Natural killer cell (primary cell): ENCODE measurements at regions not wholly inside any gene's neighbourhood (a gene's known extent, or its start where the extent isn't known, plus 50 kb on each side); places are given as distances from the start of the nearest gene placed in this dataset.

Experiments used
- ATAC-seq, 3 donors: fragments of 150-1000 bp in 2 of 3; fragments of 200-7000 bp in 1 of 3; cut with Tn5 transposase; 1 replicate in 1 of 3; 2 replicates in 2 of 3; pipeline ENCODE4 v1.10.0; 2021; ENCODE audit warnings: mild to moderate bottlenecking in 2 of 3, moderate library complexity in 2 of 3
- DNase-seq, 2 donors: peaks; one replicate each; pipeline versions ENCODE4 v3.0.0 to v3.0.0-alpha.2; 2013 to 2021; ENCODE audit warnings: mixed read lengths in 1 of 2
- H3K27ac ChIP-seq: one replicate; pipeline ENCODE4 v1.5.1; 2013; ENCODE audit warnings: mild to moderate bottlenecking, low read length
- H3K27me3 ChIP-seq: one replicate; pipeline ENCODE4 v1.6.1; 2013; ENCODE audit warnings: low read length; ENCODE audit not compliant: control insufficient read depth, insufficient read depth
- H3K36me3 ChIP-seq: one replicate; pipeline ENCODE4 v1.6.1; 2013; ENCODE audit warnings: low read length; ENCODE audit not compliant: control insufficient read depth, insufficient read depth
- H3K4me1 ChIP-seq: one replicate; pipeline ENCODE4 v1.6.1; 2013; ENCODE audit warnings: low read length; ENCODE audit not compliant: control insufficient read depth, insufficient read depth
- H3K4me3 ChIP-seq: one replicate; pipeline ENCODE4 v1.5.1; 2013; ENCODE audit warnings: low read length
- H3K9me3 ChIP-seq: one replicate; pipeline ENCODE4 v1.6.1; 2013; ENCODE audit warnings: low read length; ENCODE audit not compliant: control insufficient read depth, insufficient read depth
- H3K27ac Mint-ChIP-seq, 2 donors: one replicate each; pipeline ENCODE4 v1.8.0; 2022; ENCODE audit warnings: mild to moderate bottlenecking in 2 of 2, mixed read lengths in 2 of 2, moderate library complexity in 1 of 2
- H3K27me3 Mint-ChIP-seq, 2 donors: one replicate each; pipeline ENCODE4 v1.8.0; 2022; ENCODE audit warnings: low read depth in 2 of 2, mixed read lengths in 2 of 2
- H3K36me3 Mint-ChIP-seq: one replicate; pipeline ENCODE4 v1.8.0; 2022; ENCODE audit warnings: mixed read lengths
- H3K4me1 Mint-ChIP-seq, 2 donors: one replicate each; pipeline ENCODE4 v1.8.0; 2022; ENCODE audit warnings: mixed read lengths in 2 of 2
- H3K4me3 Mint-ChIP-seq: one replicate; pipeline ENCODE4 v1.8.0; 2022; ENCODE audit warnings: mild to moderate bottlenecking, moderate library complexity, mixed read lengths
- H3K9me3 Mint-ChIP-seq, 2 donors: one replicate each; pipeline ENCODE4 v1.8.0; 2022; ENCODE audit warnings: mixed read lengths in 2 of 2
- WGBS: methylation state at CpG from one replicate; pipeline ENCODE4 v1.1.7; 2013; ENCODE audit warnings: missing lambda C conversion rate; ENCODE audit not compliant: insufficient coverage; 5-methylcytosine and 5-hydroxymethylcytosine counted together
- intact Hi-C: fragments of 100-400 bp; cut with micrococcal nuclease; formaldehyde crosslinking; loops from one replicate; pipeline ENCODE4 v1.14.2; 2022
- TF ChIP-seq, protein P1 (sequence below): fragments of 200-600 bp; IDR thresholded peaks from one replicate; pipeline ENCODE4 v1.8.0; 2022; ENCODE audit warnings: antibody characterized with exemption

DNA sequence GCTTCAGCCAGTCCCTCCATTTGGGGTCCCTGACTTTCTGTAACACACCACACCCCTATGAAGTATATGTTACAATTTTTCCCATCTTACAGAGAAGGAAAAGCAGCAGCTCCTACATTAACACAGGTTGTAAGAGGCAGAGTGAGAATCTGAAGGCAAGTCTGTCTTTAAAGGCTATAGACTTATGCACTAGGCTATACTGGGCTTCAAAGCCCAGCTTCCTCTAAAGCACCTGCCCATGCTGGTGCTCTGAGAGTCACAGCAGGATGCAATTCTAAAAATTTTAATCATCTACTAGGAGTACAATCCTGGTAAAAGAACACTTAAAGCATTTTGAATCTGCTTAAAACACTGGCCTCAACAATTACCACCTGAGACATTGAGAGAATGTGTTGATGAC lies 113.0 kb upstream of the NLGN4Y start:
- Mint-ChIP-seq H3K27ac (no peak overlapping the region), H3K9me3 (peaks cover 0 to 3% of the 10 kb centered on the region in 2 donors), H3K36me3 (no peaks in the 10 kb centered on the region), H3K27me3 (no peaks in the 10 kb centered on the region), H3K4me1 (no peaks in the 10 kb centered on the region), H3K4me3 (no peak overlapping the region)
- DNase-seq (no peak), ATAC-seq (no peak)
- Histone ChIP-seq H3K36me3 (no peaks in the 10 kb centered on the region), H3K4me1 (no peaks in the 10 kb centered on the region), H3K27me3 (no peaks in the 10 kb centered on the region), H3K9me3 (no peaks in the 10 kb centered on the region), H3K27ac (no peak overlapping the region), H3K4me3 (no peak overlapping the region)
- intact Hi-C loops = no loop called here
- TF ChIP-seq, protein P1, sequence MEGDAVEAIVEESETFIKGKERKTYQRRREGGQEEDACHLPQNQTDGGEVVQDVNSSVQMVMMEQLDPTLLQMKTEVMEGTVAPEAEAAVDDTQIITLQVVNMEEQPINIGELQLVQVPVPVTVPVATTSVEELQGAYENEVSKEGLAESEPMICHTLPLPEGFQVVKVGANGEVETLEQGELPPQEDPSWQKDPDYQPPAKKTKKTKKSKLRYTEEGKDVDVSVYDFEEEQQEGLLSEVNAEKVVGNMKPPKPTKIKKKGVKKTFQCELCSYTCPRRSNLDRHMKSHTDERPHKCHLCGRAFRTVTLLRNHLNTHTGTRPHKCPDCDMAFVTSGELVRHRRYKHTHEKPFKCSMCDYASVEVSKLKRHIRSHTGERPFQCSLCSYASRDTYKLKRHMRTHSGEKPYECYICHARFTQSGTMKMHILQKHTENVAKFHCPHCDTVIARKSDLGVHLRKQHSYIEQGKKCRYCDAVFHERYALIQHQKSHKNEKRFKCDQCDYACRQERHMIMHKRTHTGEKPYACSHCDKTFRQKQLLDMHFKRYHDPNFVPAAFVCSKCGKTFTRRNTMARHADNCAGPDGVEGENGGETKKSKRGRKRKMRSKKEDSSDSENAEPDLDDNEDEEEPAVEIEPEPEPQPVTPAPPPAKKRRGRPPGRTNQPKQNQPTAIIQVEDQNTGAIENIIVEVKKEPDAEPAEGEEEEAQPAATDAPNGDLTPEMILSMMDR = no peak

DNA sequence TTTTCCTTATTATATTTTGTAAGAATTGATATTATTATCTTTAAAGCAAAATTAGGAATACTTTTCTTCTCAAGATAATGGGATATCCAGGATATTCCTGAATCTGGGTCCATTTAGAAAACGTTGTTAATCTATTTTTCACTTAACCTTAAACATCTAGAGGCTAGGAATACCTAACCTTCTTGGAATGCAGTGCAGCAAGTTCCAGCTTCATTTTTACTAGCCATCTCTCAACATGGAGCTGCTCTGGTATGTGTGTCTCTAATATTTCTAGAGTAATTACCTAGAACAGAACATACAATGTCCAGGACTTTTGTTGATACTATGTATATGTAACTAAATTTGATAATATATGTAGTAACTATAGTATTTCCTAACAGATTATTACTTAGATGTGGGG lies 87.8 kb upstream of the NLGN4Y start:
- no peak for ATAC-seq
- Mint-ChIP-seq H3K27ac (no peak overlapping the region), H3K36me3 (no peaks in the 10 kb centered on the region), H3K4me3 (no peak overlapping the region), H3K9me3 (no peaks in the 10 kb centered on the region), H3K4me1 (no peaks in the 10 kb centered on the region), H3K27me3 (no peaks in the 10 kb centered on the region)
- no peak for DNase-seq
- TF ChIP-seq, protein P1 = no peak
- H3K9me3 ChIP-seq = no peaks in the 10 kb centered on the region
- H3K36me3 ChIP-seq = no peaks in the 10 kb centered on the region
- H3K27me3 ChIP-seq = no peaks in the 10 kb centered on the region
- WGBS = no CpG with 5 or more reads among the region's 1 CpG
- no peak overlapping the region for H3K4me3 ChIP-seq
- intact Hi-C loops = no loop called here
- no peak overlapping the region for H3K27ac ChIP-seq
- H3K4me1 ChIP-seq = no peaks in the 10 kb centered on the region

DNA sequence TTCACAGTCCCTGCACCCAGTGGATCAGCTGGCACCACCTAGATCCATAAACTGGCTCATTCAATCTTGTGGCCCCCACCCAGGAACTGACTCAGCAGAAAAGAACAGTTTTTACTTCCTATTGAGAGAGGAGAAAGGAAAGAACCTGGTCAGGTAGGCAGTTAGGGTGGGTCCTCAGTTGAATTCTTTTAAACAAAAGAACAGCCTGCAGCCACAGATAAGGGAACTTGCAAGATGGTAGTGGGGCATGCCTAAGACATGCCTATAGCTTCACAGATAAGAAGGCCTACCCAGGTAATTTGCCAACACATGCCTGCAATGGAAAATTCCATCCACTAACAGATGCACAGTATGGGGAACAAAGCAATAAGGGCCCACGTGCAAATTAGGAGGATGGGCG lies 86.7 kb upstream of the NLGN4Y start:
- no peaks in the 10 kb centered on the region for H3K27me3 ChIP-seq
- H3K9me3 Mint-ChIP-seq = no peaks in the 10 kb centered on the region
- TF ChIP-seq, protein P1 = no peak
- no peaks in the 10 kb centered on the region for H3K4me1 Mint-ChIP-seq
- ATAC-seq (no peak), DNase-seq (no peak)
- H3K4me3 Mint-ChIP-seq = no peak overlapping the region
- H3K27me3 Mint-ChIP-seq = no peaks in the 10 kb centered on the region
- no peaks in the 10 kb centered on the region for H3K36me3 ChIP-seq
- no peaks in the 10 kb centered on the region for H3K4me1 ChIP-seq
- no peaks in the 10 kb centered on the region for H3K36me3 Mint-ChIP-seq
- intact Hi-C loops = no loop called here
- H3K9me3 ChIP-seq = no peaks in the 10 kb centered on the region
- WGBS = no CpG with 5 or more reads among the region's 2 CpGs
- H3K27ac ChIP-seq = no peak overlapping the region
- no peak overlapping the region for H3K4me3 ChIP-seq
- no peak overlapping the region for H3K27ac Mint-ChIP-seq

DNA sequence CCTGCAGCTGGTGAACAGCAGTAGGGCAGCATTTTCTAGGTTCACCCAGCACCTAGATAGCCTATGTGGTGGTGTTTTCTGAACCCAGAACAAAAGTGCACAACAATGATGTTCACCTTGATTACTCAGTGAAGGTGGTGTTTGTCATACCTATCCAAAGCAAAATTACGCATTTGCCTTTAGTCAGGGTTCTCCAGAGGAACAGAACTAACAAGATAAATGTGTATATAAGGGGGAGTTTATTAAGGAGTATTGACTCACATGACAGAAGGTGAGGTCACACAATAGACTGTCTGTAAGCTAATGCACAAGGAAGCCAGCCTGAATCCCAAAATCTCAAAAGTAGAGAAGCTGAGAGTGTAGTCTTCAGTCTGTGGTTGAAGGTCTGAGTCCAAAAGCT lies 85.9 kb upstream of the NLGN4Y start:
- no peaks in the 10 kb centered on the region for H3K36me3 ChIP-seq
- Mint-ChIP-seq H3K4me1 (no peaks in the 10 kb centered on the region), H3K27ac (no peak overlapping the region), H3K36me3 (no peaks in the 10 kb centered on the region), H3K9me3 (peaks cover 0 to under 1% of the 10 kb centered on the region in 2 donors), H3K4me3 (no peak overlapping the region), H3K27me3 (no peaks in the 10 kb centered on the region)
- TF ChIP-seq, protein P1 = no peak
- H3K27me3 ChIP-seq = no peaks in the 10 kb centered on the region
- ATAC-seq (no peak), DNase-seq (no peak)
- no peaks in the 10 kb centered on the region for H3K4me1 ChIP-seq
- no peak overlapping the region for H3K27ac ChIP-seq
- H3K9me3 ChIP-seq = no peaks in the 10 kb centered on the region
- H3K4me3 ChIP-seq = no peak overlapping the region
- WGBS = 100% methylated on average over 1 of the region's 1 CpG
- intact Hi-C loops = no loop called here
